ENCODE measurements at regions not wholly inside any gene's neighbourhood (a gene's known extent, or its start where the extent isn't known, plus 50 kb on each side); places are given as distances from the start of the nearest gene placed in this dataset.

- Histone ChIP-seq H3K36me3 (ENCODE audit: low read depth) (no peaks in the 10 kb centered on the region), H3K27me3 (ENCODE audit: insufficient read depth, poor library complexity, severe bottlenecking) (no peaks in the 10 kb centered on the region), H3K9me3 (ENCODE audit: severe bottlenecking) (no peaks in the 10 kb centered on the region), H3K4me3 (ENCODE audit: severe bottlenecking) (no peak overlapping the region), H3K27ac (ENCODE audit: poor library complexity, severe bottlenecking) (no peak overlapping the region), H3K4me1 (ENCODE audit: insufficient read depth, poor library complexity, severe bottlenecking) (no peaks in the 10 kb centered on the region)
- no peak for DNase-seq (ENCODE audit: low spot score)
- no peak for TF ChIP-seq CTCF (IDR thresholded peaks at IDR 0.05; ENCODE audit: poor library complexity, severe bottlenecking)
- ATAC-seq (ENCODE audit: low read depth), result no peak
Measured at GRCh38 chr1:195065437-195065836, 1542.8 kb downstream of the KCNT2 start.

GRCh38 chr1:195064358-195064757 lies 1543.9 kb downstream of the KCNT2 start:
- Histone ChIP-seq H3K36me3 (ENCODE audit: low read depth) (no peaks in the 10 kb centered on the region), H3K27ac (ENCODE audit: poor library complexity, severe bottlenecking) (no peak overlapping the region), H3K4me1 (ENCODE audit: insufficient read depth, poor library complexity, severe bottlenecking) (no peaks in the 10 kb centered on the region), H3K27me3 (ENCODE audit: insufficient read depth, poor library complexity, severe bottlenecking) (no peaks in the 10 kb centered on the region), H3K9me3 (ENCODE audit: severe bottlenecking) (no peaks in the 10 kb centered on the region), H3K4me3 (ENCODE audit: severe bottlenecking) (no peak overlapping the region)
- no peak for TF ChIP-seq CTCF (IDR thresholded peaks at IDR 0.05; ENCODE audit: poor library complexity, severe bottlenecking)
- no peak for DNase-seq (ENCODE audit: low spot score)
- no peak for ATAC-seq (ENCODE audit: low read depth)

GRCh38 chr1:195054217-195054687 lies 1554.0 kb downstream of the KCNT2 start:
- H3K27me3 ChIP-seq (ENCODE audit: insufficient read depth, poor library complexity, severe bottlenecking), result no peaks in the 10 kb centered on the region
- no peak overlapping the region for H3K27ac ChIP-seq (ENCODE audit: poor library complexity, severe bottlenecking)
- H3K4me3 ChIP-seq (ENCODE audit: severe bottlenecking), result no peak overlapping the region
- no peaks in the 10 kb centered on the region for H3K36me3 ChIP-seq (ENCODE audit: low read depth)
- no peak for DNase-seq (ENCODE audit: low spot score)
- H3K9me3 ChIP-seq (ENCODE audit: severe bottlenecking), result no peaks in the 10 kb centered on the region
- no peak for ATAC-seq (ENCODE audit: low read depth)
- no peaks in the 10 kb centered on the region for H3K4me1 ChIP-seq (ENCODE audit: insufficient read depth, poor library complexity, severe bottlenecking)
- no peak for TF ChIP-seq CTCF (IDR thresholded peaks at IDR 0.05; ENCODE audit: poor library complexity, severe bottlenecking)

GRCh38 chr1:195053478-195053877 lies 1554.8 kb downstream of the KCNT2 start:
- no peak for TF ChIP-seq CTCF (IDR thresholded peaks at IDR 0.05; ENCODE audit: poor library complexity, severe bottlenecking)
- DNase-seq (ENCODE audit: low spot score), result no peak
- Histone ChIP-seq H3K36me3 (ENCODE audit: low read depth) (no peaks in the 10 kb centered on the region), H3K4me1 (ENCODE audit: insufficient read depth, poor library complexity, severe bottlenecking) (no peaks in the 10 kb centered on the region), H3K27ac (ENCODE audit: poor library complexity, severe bottlenecking) (no peak overlapping the region), H3K4me3 (ENCODE audit: severe bottlenecking) (peak overlapping the region; percentile 10), H3K27me3 (ENCODE audit: insufficient read depth, poor library complexity, severe bottlenecking) (no peaks in the 10 kb centered on the region), H3K9me3 (ENCODE audit: severe bottlenecking) (no peaks in the 10 kb centered on the region)
- no peak for ATAC-seq (ENCODE audit: low read depth)

- no peaks in the 10 kb centered on the region for H3K36me3 ChIP-seq (ENCODE audit: low read depth)
- H3K4me3 ChIP-seq (ENCODE audit: severe bottlenecking), result no peak overlapping the region
- no peaks in the 10 kb centered on the region for H3K27me3 ChIP-seq (ENCODE audit: insufficient read depth, poor library complexity, severe bottlenecking)
- H3K9me3 ChIP-seq (ENCODE audit: severe bottlenecking), result no peaks in the 10 kb centered on the region
- TF ChIP-seq CTCF (IDR thresholded peaks at IDR 0.05; ENCODE audit: poor library complexity, severe bottlenecking), result no peak
- no peak overlapping the region for H3K27ac ChIP-seq (ENCODE audit: poor library complexity, severe bottlenecking)
- ATAC-seq (ENCODE audit: low read depth) (no peak), DNase-seq (ENCODE audit: low spot score) (no peak)
- no peaks in the 10 kb centered on the region for H3K4me1 ChIP-seq (ENCODE audit: insufficient read depth, poor library complexity, severe bottlenecking)
Measured at GRCh38 chr1:195047772-195048171, 1560.5 kb downstream of the KCNT2 start.

Measured in RWPE2 (cell line).